ENCODE measurements at regions not wholly inside any gene's neighbourhood (a gene's known extent, or its start where the extent isn't known, plus 50 kb on each side); places are given as distances from the start of the nearest gene placed in this dataset.

DNA sequence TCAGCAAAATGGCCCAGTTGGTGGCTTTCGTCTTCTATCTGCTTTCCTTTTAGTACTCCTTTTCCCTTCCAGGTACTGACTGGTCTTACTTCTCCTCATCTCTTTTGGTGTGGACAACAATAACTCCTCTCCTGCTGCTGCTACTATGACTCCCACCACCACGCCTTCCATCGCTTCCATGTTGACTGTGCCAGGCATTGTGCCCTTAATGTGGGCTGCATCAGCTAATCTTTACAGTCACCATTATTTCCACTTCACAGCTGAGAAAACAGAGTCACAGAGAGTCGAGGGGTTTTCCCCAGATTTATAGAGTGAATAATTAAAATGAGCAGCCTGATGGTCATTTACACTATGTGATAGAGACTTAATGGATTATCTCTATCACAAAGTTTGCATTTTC lies 184.9 kb upstream of the IL12B start:
- Histone ChIP-seq H3K4me3 (no peak overlapping the region), H3K9me2 (replicated peaks; ENCODE audit: insufficient read depth) (no peaks in the 10 kb centered on the region), H3K27ac (no peak overlapping the region), H2AFZ (no peak overlapping the region), H3K4me1 (ENCODE audit: insufficient read depth) (peaks cover 10% of the 10 kb centered on the region), H4K20me1 (ENCODE audit: insufficient read depth, poor library complexity, severe bottlenecking) (no peaks in the 10 kb centered on the region), H3K79me2 (no peaks in the 10 kb centered on the region), H3K9me3 (ENCODE audit: low read depth) (no peaks in the 10 kb centered on the region), H3K36me3 (replicated peaks; ENCODE audit: insufficient read depth, low read depth) (no peaks in the 10 kb centered on the region), H3K27me3 (no peaks in the 10 kb centered on the region), H3K4me2 (no peak overlapping the region)
- WGBS (ENCODE audit: low lambda C conversion rate, missing lambda C conversion rate): 85% methylated on average over 4 of the region's 4 CpGs
- no peak for DNase-seq (ENCODE audit: low spot score)
- TF ChIP-seq EZH2 (IDR thresholded peaks at IDR 0.05; ENCODE audit: borderline replicate concordance): no peak

GRCh38 chr5:159515909-159516415 lies 185.7 kb upstream of the IL12B start:
- H3K79me2 ChIP-seq: no peaks in the 10 kb centered on the region
- H3K4me3 ChIP-seq: no peak overlapping the region
- no peaks in the 10 kb centered on the region for H3K27me3 ChIP-seq
- H3K9me3 ChIP-seq (ENCODE audit: low read depth): no peaks in the 10 kb centered on the region
- peaks cover 6% of the 10 kb centered on the region for H3K4me1 ChIP-seq (ENCODE audit: insufficient read depth)
- peak; percentile 69 for DNase-seq (ENCODE audit: low spot score)
- no peak overlapping the region for H3K4me2 ChIP-seq
- no peaks in the 10 kb centered on the region for H3K36me3 ChIP-seq (replicated peaks; ENCODE audit: insufficient read depth, low read depth)
- no peaks in the 10 kb centered on the region for H3K9me2 ChIP-seq (replicated peaks; ENCODE audit: insufficient read depth)
- no peak for TF ChIP-seq EZH2phosphoT487 (IDR thresholded peaks at IDR 0.05; ENCODE audit: low read depth, severe bottlenecking, unreplicated experiment)
- TF ChIP-seq, protein P1, sequence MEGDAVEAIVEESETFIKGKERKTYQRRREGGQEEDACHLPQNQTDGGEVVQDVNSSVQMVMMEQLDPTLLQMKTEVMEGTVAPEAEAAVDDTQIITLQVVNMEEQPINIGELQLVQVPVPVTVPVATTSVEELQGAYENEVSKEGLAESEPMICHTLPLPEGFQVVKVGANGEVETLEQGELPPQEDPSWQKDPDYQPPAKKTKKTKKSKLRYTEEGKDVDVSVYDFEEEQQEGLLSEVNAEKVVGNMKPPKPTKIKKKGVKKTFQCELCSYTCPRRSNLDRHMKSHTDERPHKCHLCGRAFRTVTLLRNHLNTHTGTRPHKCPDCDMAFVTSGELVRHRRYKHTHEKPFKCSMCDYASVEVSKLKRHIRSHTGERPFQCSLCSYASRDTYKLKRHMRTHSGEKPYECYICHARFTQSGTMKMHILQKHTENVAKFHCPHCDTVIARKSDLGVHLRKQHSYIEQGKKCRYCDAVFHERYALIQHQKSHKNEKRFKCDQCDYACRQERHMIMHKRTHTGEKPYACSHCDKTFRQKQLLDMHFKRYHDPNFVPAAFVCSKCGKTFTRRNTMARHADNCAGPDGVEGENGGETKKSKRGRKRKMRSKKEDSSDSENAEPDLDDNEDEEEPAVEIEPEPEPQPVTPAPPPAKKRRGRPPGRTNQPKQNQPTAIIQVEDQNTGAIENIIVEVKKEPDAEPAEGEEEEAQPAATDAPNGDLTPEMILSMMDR (IDR thresholded peaks at IDR 0.05; ENCODE audit: poor library complexity): peak; percentile 73
- H4K20me1 ChIP-seq (ENCODE audit: insufficient read depth, poor library complexity, severe bottlenecking): no peaks in the 10 kb centered on the region
- H2AFZ ChIP-seq: no peak overlapping the region
- no peak overlapping the region for H3K27ac ChIP-seq
- 30% methylated on average over 10 of the region's 10 CpGs for WGBS (ENCODE audit: low lambda C conversion rate, missing lambda C conversion rate)

DNA sequence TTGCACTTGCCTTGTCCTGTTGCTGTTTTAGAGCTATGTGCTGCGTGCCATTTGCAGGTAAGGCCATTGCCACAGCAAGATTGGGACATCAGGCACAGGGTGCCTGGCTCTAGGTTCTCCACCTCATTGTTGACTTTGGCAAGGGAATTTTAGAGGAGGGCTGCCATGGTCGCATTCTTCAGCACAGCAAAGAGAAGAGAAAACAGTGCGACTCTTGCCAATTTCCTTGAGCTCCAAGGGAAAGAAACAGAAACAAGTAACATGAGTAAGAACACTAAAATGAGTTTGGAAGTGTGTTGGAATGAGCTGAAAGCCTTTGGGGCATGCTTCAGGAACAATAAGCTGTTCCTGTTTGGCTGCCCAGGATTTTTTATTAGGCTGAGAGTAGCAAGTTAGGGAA lies 188.1 kb upstream of the IL12B start:
- no peaks in the 10 kb centered on the region for H4K20me1 ChIP-seq (ENCODE audit: insufficient read depth, poor library complexity, severe bottlenecking)
- H3K79me2 ChIP-seq: no peaks in the 10 kb centered on the region
- H3K9me2 ChIP-seq (replicated peaks; ENCODE audit: insufficient read depth): no peaks in the 10 kb centered on the region
- WGBS (ENCODE audit: low lambda C conversion rate, missing lambda C conversion rate): 70% methylated on average over 3 of the region's 3 CpGs
- H3K36me3 ChIP-seq (replicated peaks; ENCODE audit: insufficient read depth, low read depth): no peaks in the 10 kb centered on the region
- no peak overlapping the region for H3K27ac ChIP-seq
- H3K27me3 ChIP-seq: no peaks in the 10 kb centered on the region
- H3K4me3 ChIP-seq: no peak overlapping the region
- TF ChIP-seq EZH2phosphoT487 (IDR thresholded peaks at IDR 0.05; ENCODE audit: low read depth, severe bottlenecking, unreplicated experiment) (no peak), EZH2 (IDR thresholded peaks at IDR 0.05; ENCODE audit: borderline replicate concordance) (no peak)
- TF ChIP-seq, protein P1 (IDR thresholded peaks at IDR 0.05; ENCODE audit: poor library complexity): no peak
- H3K9me3 ChIP-seq (ENCODE audit: low read depth): no peaks in the 10 kb centered on the region
- H3K4me1 ChIP-seq (ENCODE audit: insufficient read depth): peaks cover 6% of the 10 kb centered on the region
- no peak overlapping the region for H2AFZ ChIP-seq
- H3K4me2 ChIP-seq: no peak overlapping the region
- no peak for DNase-seq (ENCODE audit: low spot score)

GRCh38 chr5:159519365-159519764 lies 189.1 kb upstream of the IL12B start:
- Histone ChIP-seq H3K4me2 (no peak overlapping the region), H3K4me3 (no peak overlapping the region), H3K9me3 (ENCODE audit: low read depth) (no peaks in the 10 kb centered on the region), H4K20me1 (ENCODE audit: insufficient read depth, poor library complexity, severe bottlenecking) (no peaks in the 10 kb centered on the region), H3K36me3 (replicated peaks; ENCODE audit: insufficient read depth, low read depth) (no peaks in the 10 kb centered on the region), H3K4me1 (ENCODE audit: insufficient read depth) (no peaks in the 10 kb centered on the region), H3K27ac (no peak overlapping the region), H3K9me2 (replicated peaks; ENCODE audit: insufficient read depth) (no peaks in the 10 kb centered on the region), H3K79me2 (no peaks in the 10 kb centered on the region), H3K27me3 (no peaks in the 10 kb centered on the region), H2AFZ (no peak overlapping the region)
- TF ChIP-seq, protein P1 (IDR thresholded peaks at IDR 0.05; ENCODE audit: poor library complexity): no peak
- TF ChIP-seq EZH2 (IDR thresholded peaks at IDR 0.05; ENCODE audit: borderline replicate concordance) (no peak), EZH2phosphoT487 (IDR thresholded peaks at IDR 0.05; ENCODE audit: low read depth, severe bottlenecking, unreplicated experiment) (no peak)
- DNase-seq (ENCODE audit: low spot score): no peak
- WGBS (ENCODE audit: low lambda C conversion rate, missing lambda C conversion rate): 64% methylated on average over 7 of the region's 7 CpGs

Measured in hepatocyte (in vitro differentiated cells).